Left renal pelvis (tissue), 4 donors: ENCODE measurements at regions not wholly inside any gene's neighbourhood (a gene's known extent, or its start where the extent isn't known, plus 50 kb on each side); places are given as distances from the start of the nearest gene placed in this dataset.
"Not testable (repeated sequence)": the region's sequence is repeated elsewhere in the genome, so short reads cannot be mapped to it uniquely, and the experiment has no call there.

Source experiments
- DNase-seq, 4 donors: peaks; one replicate each; pipeline ENCODE4 v3.0.0-alpha.2; 2013; ENCODE audit warnings: low read depth in 4 of 4, low spot score in 3 of 4

GRCh38 chr2:49811502-49811901 is 657.2 kb upstream of the FSHR start:
- no peak for DNase-seq

- no peak for DNase-seq
Observed at GRCh38 chr2:49807689-49808088, 653.4 kb upstream of the FSHR start.

- no peak for DNase-seq
Observed at GRCh38 chr2:49804111-49804510, 649.8 kb upstream of the FSHR start.

- no peak for DNase-seq
Observed at GRCh38 chr2:49801898-49802450, 647.7 kb upstream of the FSHR start.

- no peak for DNase-seq
Observed at GRCh38 chr2:49798570-49798969, 644.3 kb upstream of the FSHR start.

GRCh38 chr2:49796266-49796665 is 642.0 kb upstream of the FSHR start:
- no peak for DNase-seq

GRCh38 chr2:49794396-49794795 is 640.1 kb upstream of the FSHR start:
- DNase-seq = no peak

- no peak for DNase-seq
Observed at GRCh38 chr2:49788300-49788699, 634.0 kb upstream of the FSHR start.

GRCh38 chr2:49780949-49781348 is 626.6 kb upstream of the FSHR start:
- DNase-seq = no peak

GRCh38 chr2:49772299-49772970 is 618.1 kb upstream of the FSHR start:
- no peak for DNase-seq

GRCh38 chr2:49770919-49771318 is 616.6 kb upstream of the FSHR start:
- DNase-seq = peak in 1 of 4 donors; percentile 8

- DNase-seq = no peak
Observed at GRCh38 chr2:49767316-49767715, 613.0 kb upstream of the FSHR start.

- DNase-seq = no peak
Observed at GRCh38 chr2:49755777-49756176, 601.5 kb upstream of the FSHR start.

GRCh38 chr2:49754381-49754780 is 600.1 kb upstream of the FSHR start:
- no peak for DNase-seq

- no peak for DNase-seq
Observed at GRCh38 chr2:49753344-49753985, 599.1 kb upstream of the FSHR start.

GRCh38 chr2:49737606-49738005 is 583.3 kb upstream of the FSHR start:
- no peak for DNase-seq

GRCh38 chr2:49732924-49733323 is 578.6 kb upstream of the FSHR start:
- DNase-seq = not testable (repeated sequence)

- no peak for DNase-seq
Observed at GRCh38 chr2:49719241-49719640, 564.9 kb upstream of the FSHR start.

- no peak for DNase-seq
Observed at GRCh38 chr2:49715597-49715996, 561.3 kb upstream of the FSHR start.

- no peak for DNase-seq
Observed at GRCh38 chr2:49714454-49714853, 560.1 kb upstream of the FSHR start.

- DNase-seq = no peak
Observed at GRCh38 chr2:49702740-49703139, 548.4 kb upstream of the FSHR start.

- DNase-seq = no peak
Observed at GRCh38 chr2:49693961-49694360, 539.6 kb upstream of the FSHR start.
